HG03175 (cell line): ENCODE measurements at regions not wholly inside any gene's neighbourhood (a gene's known extent, or its start where the extent isn't known, plus 50 kb on each side); places are given as distances from the start of the nearest gene placed in this dataset.

Source experiments
- ATAC-seq: cut with Tn5 transposase; IDR thresholded peaks from one replicate; pipeline ENCODE4 v1.9.1; 2021; ENCODE audit warnings: mild to moderate bottlenecking, moderate library complexity; ENCODE audit not compliant: unreplicated experiment

GRCh38 chr2:122822319-122822718, 1066.9 kb downstream of the TSN start:
- ATAC-seq: no peak

- no peak for ATAC-seq
Observed at GRCh38 chr2:122830157-122830556, 1074.7 kb downstream of the TSN start.

- ATAC-seq: no peak
Observed at GRCh38 chr2:122831649-122832048, 1076.2 kb downstream of the TSN start.

GRCh38 chr2:122843503-122843902, 1088.1 kb downstream of the TSN start:
- ATAC-seq: no peak

GRCh38 chr2:122851161-122851560, 1095.7 kb downstream of the TSN start:
- no peak for ATAC-seq

- no peak for ATAC-seq
Observed at GRCh38 chr2:122851972-122852531, 1096.6 kb downstream of the TSN start.

GRCh38 chr2:122856696-122857095, 1101.2 kb downstream of the TSN start:
- ATAC-seq: no peak

GRCh38 chr2:122858075-122858702, 1102.7 kb downstream of the TSN start:
- ATAC-seq: no peak

- ATAC-seq: no peak
Observed at GRCh38 chr2:122858813-122859212, 1103.4 kb downstream of the TSN start.

GRCh38 chr2:122859260-122859659, 1103.8 kb downstream of the TSN start:
- no peak for ATAC-seq

GRCh38 chr2:122863532-122863931, 1108.1 kb downstream of the TSN start:
- peak; percentile 77 for ATAC-seq

- no peak for ATAC-seq
Observed at GRCh38 chr2:122864728-122865127, 1109.3 kb downstream of the TSN start.

- no peak for ATAC-seq
Observed at GRCh38 chr2:122866095-122866494, 1110.6 kb downstream of the TSN start.

GRCh38 chr2:122867941-122868340, 1112.5 kb downstream of the TSN start:
- no peak for ATAC-seq

- ATAC-seq: no peak
Observed at GRCh38 chr2:122868646-122869275, 1113.3 kb downstream of the TSN start.

- ATAC-seq: no peak
Observed at GRCh38 chr2:122873951-122874350, 1118.5 kb downstream of the TSN start.

GRCh38 chr2:122875091-122875865, 1119.8 kb downstream of the TSN start:
- ATAC-seq: no peak

GRCh38 chr2:122883849-122884248, 1128.4 kb downstream of the TSN start:
- peak; percentile 79 for ATAC-seq

GRCh38 chr2:122884889-122885288, 1129.4 kb downstream of the TSN start:
- ATAC-seq: no peak

- ATAC-seq: no peak
Observed at GRCh38 chr2:122885436-122885835, 1130.0 kb downstream of the TSN start.

- no peak for ATAC-seq
Observed at GRCh38 chr2:122886479-122887145, 1131.2 kb downstream of the TSN start.
